Midbrain (tissue), 1 donor: ENCODE measurements at regions not wholly inside any gene's neighbourhood (a gene's known extent, or its start where the extent isn't known, plus 50 kb on each side); places are given as distances from the start of the nearest gene placed in this dataset.

Source experiments
- DNase-seq: peaks from one replicate; lab custom pipeline; 2025; lab: John Stamatoyannopoulos, UW

DNA sequence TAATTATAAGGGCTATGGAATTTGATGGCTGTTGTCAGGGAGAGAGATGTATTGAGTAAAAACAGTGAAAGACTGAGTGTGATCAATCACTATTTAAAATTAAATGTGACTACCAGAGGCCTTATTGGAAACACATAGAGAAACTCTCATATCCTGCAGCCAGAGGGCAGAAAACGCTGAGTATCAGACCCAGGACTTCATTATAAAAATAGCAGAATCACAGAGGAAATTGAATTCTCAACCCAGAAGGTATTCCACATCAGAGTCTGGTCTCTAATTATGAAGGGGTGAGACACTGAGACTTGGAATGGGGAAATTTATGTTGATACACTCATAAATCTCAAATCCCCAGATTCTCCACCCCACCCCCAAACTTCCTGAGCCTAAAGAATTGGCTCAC lies 69.5 kb upstream of the IL6 start:
- no peak for DNase-seq

DNA sequence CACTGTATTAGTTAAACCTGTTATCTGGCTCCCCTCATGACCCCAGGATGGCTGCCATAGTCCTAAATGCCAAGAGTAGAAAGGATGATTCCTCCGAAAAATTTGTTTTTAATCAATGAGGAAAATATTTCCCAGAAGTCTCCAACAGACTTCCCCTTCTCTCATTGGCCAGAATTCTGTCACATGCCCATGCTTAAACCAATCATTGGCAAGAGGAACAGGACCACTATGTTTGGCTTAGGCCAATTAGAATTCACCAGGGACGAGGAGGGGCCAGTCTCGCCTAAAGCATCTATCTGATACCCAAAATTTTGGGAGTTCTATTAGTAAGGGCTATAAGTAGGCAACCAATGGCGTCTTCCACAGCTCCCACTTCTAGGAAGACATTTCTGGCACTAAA lies 71.2 kb upstream of the IL6 start:
- no peak for DNase-seq

DNA sequence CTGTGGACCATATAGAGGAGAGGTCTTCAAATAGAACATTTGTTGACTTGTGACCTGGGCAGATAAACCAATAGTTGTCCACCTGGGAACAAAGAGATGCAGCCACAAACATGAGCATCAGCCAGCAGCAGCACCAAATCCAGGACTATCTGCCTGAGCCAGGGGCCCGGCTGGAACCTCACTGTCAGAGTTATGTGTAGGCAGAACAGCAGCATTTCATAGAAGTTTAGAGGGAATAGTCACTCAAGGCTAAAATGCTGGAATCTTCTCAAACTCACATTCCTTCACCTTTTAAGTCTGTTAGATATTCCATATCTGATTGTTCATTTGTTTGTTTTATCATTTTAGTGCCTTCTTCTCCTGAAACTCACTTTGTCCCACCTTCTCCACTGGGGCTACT lies 72.2 kb upstream of the IL6 start:
- DNase-seq = no peak

DNA sequence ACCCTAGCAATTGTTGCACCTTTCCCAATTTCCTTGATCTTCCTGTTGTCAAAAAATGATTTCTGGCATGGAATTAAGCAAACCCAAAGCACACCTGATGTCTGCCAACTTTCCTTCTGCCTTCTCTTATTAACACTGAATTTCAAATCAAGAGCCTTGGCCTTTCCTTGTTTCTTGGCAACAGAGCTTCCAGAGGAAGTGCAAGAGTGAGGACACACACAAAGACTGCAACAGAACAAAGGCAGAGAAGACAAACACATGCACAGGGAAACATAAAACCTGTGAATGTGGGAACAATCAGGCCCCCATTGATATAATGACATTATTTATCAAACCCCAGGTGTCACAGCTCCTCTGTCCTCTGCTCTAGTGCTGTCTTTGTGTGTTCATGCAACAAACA lies 73.0 kb upstream of the IL6 start:
- DNase-seq = no peak

DNA sequence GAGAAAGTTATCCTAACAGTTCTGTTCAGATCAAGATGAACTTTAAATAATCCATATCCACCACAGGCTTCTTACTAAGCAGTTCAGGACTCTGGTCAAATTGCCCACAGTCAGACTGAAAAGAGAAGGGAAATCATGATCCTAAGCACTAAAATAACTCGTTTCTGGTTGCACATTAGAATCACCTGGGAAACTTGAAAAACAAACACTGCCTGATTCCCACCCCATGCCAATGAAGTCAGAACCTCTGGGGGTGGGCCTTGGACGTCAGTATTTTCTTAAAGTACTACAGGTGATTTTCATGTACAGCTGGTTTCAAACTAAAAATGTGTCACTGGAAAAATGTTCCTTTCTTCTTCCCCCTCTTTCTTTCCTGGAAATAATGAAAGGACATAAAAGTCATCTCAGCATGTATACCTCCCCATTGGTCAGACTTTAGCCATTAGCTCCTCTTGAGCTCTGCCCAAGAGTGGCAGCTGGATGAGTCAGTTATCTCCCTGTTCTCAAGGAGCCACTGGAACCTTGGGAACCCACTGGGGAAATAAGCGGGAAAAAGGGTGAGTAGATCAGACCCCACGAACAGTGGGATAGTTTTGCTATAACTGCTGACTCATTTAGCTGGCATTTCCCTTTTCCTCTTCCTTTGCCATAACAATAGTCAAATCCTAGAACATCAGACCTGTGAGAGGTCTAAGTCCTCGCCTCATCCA lies 75.3 kb upstream of the IL6 start:
- no peak for DNase-seq

DNA sequence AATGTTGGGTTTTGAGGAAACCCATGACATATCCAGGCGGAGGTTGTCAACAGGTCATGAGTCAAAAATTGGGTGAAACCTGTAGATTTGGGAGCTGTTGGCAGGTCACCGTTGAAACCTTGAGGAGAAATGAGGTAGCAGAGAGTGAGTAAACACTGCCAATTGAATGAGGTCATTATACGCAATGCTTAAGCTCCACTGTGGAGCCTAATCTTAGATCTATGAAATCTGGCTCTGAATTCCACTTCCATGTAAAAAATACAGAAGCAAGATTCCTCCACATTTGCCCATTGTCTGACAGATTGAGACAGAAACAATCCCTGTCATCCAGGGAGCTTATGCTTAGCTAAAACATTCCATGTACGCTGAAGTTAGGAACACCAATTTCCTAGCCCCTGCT lies 76.0 kb upstream of the IL6 start:
- DNase-seq = no peak

DNA sequence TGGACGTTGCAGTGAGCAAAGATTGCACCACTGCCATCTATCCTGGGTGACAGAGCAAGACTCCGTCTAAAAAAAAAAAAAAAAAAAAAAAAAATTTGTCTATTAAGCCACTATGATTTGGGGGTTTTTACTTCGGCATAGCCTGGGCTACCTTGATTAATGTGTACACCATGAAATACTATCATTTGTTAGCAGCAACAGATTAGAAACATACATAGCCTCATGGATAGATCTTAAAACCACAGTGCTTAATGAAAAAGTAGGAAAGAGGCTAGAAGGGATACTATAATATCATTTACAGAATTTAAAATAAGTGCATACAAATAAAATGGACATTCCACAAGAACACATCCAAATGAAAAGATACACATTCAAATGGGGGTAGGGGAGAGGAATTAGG lies 77.3 kb upstream of the IL6 start:
- no peak for DNase-seq

DNA sequence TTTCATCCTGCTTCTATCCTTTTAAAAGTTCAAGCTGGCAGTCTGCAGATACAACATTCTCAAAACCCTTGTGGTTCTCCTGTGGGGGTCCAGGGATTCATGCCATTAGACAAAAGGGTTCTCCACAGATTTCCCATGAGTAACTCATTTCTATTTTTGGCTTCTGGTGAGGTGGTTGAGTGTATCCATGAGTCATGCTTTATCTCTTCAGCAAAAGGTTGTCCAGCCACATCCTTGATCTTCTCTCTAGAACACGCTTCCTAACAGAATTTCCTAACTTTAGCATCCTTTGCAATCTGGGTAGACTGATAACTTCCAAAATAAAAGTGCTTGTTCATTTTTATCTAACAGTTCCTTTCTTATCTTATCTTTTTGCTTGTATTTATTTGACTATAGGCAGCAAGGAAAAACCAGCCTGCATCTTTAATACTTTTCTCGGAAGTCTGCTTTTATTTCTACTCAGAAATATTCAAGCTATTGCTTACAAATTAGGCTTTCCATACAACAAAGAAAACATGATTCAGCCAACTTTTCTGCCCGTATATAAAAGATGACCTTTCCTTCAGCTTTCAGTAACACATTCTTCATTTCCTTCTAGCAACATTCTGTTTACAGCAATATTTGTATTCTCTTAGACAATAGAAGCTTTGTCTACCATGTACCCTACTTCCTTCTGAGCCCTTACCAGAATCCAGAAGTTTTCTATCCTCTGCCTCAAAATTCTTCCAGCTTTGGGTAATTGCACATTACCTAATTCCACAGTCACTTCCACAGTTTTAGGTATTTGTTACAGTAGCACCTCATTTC lies 79.3 kb upstream of the IL6 start:
- DNase-seq = no peak

DNA sequence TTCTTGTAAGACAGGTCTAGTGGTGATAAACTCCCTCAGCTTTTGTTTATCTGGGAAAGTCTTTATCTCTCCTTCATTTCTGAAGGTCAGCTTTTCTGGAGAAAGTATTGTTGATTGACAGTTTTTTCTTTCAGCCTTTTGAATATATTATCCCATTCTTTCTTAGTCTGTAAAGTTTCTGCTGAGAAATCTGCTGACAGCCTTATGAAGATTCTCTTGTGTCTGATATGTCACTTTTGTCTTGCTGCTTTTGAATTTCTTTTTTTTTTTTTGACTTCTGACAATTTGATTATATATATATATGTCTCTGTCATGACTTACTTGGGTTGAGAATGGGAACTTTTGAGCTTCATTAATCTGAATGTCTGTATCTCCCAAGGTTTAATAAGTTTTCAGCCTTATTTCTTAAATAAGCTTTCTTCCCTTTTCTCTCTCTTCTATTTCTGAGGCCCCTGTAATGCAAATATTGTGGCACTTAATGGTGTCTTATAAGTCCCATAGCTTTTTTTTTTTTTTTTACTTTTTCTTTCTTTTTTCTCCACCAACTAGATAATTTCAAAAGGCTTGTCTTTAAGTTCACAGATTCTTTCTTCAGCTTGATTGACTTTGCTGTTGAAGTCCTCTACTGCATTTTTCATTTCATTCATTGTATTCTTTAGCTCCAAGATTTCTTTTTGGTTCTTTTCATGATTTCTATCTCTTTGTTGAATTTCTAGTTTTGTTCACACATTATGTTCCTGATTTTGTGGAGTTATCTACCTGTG lies 81.4 kb upstream of the IL6 start:
- no peak for DNase-seq

DNA sequence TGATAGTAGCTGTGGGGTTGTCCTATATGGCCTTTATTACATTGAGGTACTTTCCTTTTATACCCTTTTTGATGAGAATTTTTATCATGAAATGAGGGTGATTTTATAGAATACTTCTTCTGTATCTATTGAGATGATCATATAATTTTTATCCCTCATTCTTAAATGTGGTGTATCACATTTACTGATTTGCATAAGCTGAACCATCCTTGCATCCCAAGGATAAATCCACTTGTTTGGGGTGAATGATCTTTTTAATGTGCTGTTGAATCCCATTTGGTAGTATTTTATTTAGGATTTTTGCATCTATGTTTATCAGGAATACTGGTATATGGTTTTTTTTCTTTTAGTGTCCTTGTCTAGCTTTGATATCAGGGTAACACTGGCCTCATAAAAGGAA lies 84.5 kb upstream of the IL6 start:
- DNase-seq = no peak

DNA sequence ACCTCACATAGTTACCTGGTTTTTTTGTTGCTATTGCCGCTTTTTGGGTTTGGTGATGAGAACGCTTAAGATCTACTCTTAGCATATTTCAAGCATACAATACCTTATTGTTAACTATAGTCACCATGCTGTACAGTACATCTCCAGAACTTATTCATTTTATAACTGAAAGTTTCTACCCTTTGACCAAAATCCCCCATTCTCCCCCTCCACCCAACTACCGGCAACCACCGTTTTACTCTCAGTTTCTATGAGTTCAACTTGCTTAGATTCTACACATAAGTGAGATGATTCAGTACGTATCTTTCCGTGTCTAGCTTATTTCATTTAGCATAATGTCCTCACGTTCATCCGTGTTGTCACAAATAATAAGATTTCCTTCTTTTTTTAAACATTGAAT lies 86.7 kb upstream of the IL6 start:
- DNase-seq = no peak

DNA sequence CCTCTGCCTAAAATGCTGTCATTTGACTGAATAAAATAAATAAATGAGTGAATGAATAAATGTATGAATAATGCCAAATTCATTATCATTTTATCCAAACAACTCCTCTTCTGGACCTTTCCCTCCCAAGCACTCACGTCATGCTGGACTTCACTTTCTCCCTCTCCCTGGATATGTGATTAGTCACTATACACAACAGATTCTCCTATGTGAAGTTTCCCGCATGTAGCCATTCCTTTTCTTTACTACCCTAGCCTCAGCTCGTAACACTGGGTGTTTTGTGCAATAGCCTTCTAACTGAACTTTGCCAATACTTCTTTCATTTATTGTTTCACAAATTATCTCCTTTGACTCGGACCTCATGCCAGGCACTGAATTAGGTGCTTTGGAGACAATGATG lies 87.6 kb upstream of the IL6 start:
- DNase-seq = no peak

DNA sequence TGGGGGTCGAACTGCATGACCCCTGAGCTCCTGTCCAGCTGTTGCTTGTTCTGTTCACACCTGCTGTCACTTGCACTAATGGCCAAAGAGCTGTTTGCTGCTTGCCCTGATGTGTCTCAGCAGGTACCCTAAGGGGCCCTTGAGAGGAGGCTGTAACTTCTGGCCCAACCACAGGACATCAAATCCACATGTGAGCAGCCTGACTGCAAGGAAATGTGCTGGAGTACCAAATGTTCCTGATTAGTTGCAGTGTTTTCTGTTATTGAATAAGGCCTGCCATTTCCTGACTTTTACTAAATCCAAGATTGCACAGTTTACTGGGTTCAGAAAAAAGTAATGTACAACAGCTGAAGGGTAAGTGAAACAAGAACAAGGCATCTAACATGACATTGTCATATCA lies 91.7 kb upstream of the IL6 start:
- no peak for DNase-seq

DNA sequence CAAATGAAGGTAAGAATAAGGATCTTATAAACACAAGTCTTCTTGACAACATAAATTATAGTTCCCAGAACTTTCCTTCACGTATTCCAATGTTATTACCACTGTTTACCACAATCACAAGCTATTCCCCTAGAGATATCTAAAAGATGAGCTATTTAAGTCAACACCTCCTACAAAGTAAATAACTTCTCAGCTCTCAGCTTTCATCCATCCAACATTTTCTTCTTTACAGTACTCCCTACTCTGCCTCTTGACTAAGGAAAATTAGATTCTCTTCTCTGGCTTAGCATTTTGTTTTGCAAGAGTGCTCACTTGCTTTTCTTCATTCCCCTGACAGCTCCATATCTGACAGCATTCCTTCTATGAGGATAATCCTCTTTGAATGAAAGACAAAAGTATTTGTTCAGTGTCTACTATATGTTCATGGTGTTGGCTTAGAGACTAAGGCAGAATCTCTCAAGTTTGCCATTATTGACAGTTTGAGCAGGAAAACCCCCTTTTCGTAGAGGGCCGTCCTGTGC lies 93.0 kb upstream of the IL6 start:
- DNase-seq = no peak

DNA sequence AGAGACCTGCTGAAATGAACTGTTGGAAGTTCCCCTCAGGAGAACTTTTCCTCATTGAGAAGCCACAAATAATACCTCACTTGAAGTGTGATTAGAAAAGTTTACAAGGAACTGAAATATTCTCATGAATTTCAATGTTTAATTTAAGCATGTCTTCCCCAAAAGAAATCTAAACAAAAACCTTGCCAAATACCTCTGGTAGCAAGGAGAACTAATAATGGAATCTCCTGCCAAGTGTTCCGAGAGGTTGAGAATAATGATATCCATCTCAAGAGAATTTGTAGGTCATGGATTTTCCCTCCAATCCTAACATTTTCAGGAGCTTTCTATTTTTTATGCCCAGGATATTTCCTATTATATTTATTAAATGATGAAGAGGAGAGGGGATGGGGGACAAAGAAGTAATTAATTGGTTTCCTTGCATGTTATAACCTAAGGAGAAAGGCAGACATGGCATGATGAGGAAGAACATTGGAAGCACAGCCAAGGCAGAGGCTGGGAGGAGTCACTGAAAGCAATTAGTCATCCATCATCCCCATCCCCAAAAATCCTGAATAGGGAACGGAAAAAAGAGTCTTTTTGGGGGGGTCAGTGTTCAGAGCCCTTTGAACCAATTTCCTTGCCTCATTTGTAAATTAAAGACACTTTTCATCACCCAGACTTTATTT lies 93.6 kb upstream of the IL6 start:
- DNase-seq = no peak

DNA sequence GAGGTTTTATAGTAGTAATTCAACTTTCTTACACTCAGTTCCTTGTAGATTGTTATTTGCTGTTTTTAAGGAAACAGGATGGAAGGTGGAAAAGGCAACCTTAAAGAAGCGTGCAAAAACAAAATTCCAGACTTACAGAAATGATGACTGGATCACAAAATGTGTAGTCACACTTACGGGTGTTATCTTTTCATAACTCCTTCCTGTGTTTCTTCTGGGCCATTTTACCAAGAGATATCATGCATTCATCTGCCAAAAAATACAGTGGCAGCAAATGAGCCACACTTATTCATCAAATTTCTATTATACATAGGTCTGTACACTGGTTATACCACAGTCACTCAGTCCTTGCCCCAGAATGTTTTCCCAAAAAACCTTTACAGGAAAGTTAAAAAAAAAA lies 94.3 kb upstream of the IL6 start:
- DNase-seq = no peak

DNA sequence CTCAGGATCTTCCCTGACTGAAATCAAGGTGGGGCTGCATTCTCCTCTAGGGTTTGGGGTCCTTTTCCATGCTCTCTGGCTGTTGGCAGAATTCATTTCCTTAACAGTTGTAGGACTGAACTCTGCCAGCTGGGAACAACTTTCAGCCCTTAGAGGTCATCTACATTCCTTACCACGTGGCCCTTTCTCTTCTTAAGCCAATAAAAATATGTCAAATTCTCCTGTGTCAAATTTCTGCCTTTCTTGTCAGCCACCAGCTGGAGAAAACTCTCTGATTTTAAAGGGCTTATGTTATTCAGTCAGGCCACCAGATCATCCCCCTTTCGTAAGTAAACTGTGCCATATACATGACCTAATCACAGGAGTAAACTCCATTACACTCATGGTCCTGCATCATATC lies 95.3 kb upstream of the IL6 start:
- no peak for DNase-seq

DNA sequence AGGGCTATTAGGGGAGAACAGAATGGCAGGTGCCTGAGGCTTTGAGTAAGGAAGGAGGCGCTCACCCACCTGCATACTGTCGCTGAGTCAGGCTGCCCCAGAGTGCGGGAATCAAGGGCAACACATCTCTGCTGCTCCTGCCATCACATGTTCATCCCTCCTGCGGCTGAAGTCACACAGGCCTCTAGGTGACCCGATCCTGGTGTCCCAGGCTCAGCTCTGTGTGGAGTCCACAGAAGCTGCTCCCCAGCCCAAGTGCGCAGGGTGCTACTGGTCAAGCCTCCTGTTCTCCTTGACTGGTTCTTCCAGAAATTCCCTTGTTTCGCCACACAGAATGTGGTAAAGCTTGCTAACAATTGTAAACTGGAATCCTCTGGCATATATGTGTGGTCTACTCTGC lies 96.9 kb upstream of the IL6 start:
- DNase-seq = no peak

DNA sequence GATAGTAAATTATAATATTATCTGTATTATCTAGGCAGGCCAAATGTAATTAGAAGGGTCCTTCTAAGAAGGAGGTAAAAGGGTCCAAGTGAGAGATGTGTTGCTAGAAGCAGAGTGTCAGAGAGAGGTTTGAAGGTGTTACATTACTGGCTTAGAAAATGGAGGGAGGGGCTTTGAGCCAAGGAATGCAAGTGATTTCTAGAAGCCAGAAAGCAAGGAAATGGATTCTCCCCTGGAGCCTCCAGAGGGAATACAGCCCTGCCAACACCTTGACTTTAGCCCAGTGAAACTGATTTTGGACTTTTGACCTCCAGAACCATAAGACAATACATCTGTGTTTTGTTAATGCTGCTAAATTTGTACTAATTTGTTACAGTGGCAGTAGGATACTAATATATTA lies 97.9 kb upstream of the IL6 start:
- no peak for DNase-seq

DNA sequence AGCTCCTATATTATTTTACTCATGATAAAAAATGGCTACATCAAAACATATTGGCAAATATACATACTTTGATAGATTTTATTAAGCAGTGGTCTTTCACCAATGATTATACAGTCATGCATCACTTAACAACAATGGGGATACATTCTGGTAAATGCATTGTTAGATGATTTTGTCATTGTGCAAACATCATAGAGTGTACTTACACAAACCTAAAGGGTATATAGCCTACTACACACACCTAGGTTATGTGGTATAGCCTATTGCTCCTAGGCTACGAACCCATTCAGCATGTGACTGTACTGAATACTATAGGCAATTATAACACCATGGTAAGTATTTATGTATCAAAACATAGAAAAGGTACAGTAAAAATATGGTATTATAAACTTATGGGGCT lies 98.9 kb upstream of the IL6 start:
- DNase-seq = no peak

DNA sequence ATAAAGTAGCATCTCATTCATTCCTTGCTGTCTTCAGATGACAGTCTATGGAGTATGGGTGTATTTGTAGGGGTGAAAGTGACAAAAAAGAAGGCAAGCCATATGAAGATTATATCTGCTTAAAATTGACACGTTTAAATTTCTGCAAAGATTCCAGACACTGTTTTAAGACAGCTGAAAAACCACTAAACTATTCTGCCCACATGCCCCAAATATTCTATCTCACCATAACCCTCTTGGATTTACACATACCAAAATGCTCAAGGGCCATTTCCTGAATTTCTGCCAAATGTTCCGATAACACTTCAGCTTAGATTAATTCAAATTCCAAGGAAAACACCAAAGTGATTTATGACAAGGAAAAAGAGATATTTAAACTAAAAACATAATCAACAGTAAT lies 99.9 kb upstream of the IL6 start:
- DNase-seq = no peak

DNA sequence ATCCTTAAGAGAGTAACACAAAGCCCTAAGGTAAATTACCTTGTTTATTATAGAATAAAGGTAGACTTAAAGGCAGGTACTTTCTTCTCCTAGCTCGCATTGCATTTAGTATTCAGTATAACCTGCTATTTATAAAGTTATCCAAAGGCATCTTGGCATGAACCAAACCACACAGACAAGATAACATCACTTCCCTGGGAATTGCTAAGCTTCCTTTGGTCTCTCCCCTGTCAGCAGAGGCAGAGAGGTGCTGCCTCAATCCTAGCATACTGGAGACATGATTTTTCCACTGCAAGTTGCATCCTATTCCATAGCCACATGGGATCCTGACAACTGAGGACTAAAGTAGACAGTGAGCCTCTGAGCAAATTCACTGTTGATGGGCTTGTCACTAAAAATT lies 101.7 kb upstream of the IL6 start:
- no peak for DNase-seq
